ENCODE measurements at regions not wholly inside any gene's neighbourhood (a gene's known extent, or its start where the extent isn't known, plus 50 kb on each side); places are given as distances from the start of the nearest gene placed in this dataset.

- ChIA-PET CTCF (no interaction called here), SMC1A (ENCODE audit: uncharacterized antibody, unreplicated experiment) (no interaction called here), RAD21 (ENCODE audit: unreplicated experiment) (no interaction called here), POLR2A (no interaction called here)
- no TSS peak for BruUV-seq (replicated peaks)
- H3K27ac ChIP-seq (ENCODE audit: control insufficient read depth, insufficient read depth), result no peak overlapping the region
- intact Hi-C loops (cut with micrococcal nuclease; ENCODE audit: unreplicated experiment), result no loop called here
- H3K4me3 ChIP-seq, result no peak overlapping the region
- no peaks in the 10 kb centered on the region for H3K9me3 ChIP-seq (replicated peaks; ENCODE audit: control insufficient read depth, insufficient read depth, low read length)
- H2AFZ ChIP-seq (ENCODE audit: control insufficient read depth, low read depth, low read length), result no peak overlapping the region
- no peak for DNase-seq (ENCODE audit: low read depth, low spot score)
- no peak overlapping the region for H3K9ac ChIP-seq (ENCODE audit: control insufficient read depth, insufficient read depth, low read length)
- no peaks in the 10 kb centered on the region for H3K4me1 ChIP-seq (ENCODE audit: control insufficient read depth, insufficient read depth, low read length)
- WGBS (ENCODE audit: insufficient coverage, insufficient replicate concordance, low lambda C conversion rate, missing lambda C conversion rate), result 28% methylated on average over 10 of the region's 10 CpGs
- in situ Hi-C loops (cut with MboI), result no loop called here
- no peak for ATAC-seq
- no peaks in the 10 kb centered on the region for H3K27me3 ChIP-seq (replicated peaks in 1 of 2; ENCODE audit: control insufficient read depth in 2 of 2, insufficient read depth in 2 of 2, low read length in 1 of 2)
- FAIRE-seq, result no peak
- no peak overlapping the region for H3K4me2 ChIP-seq (ENCODE audit: control insufficient read depth, insufficient read depth)
- TF ChIP-seq ZSCAN29 (IDR thresholded peaks at IDR 0.05) (no peak), REST (IDR thresholded peaks at IDR 0.05; ENCODE audit: low read depth, low read length) (no peak), CBX5 (IDR thresholded peaks at IDR 0.05; ENCODE audit: low read depth) (no peak), BRCA1 (IDR thresholded peaks at IDR 0.05; ENCODE audit: low read depth, low read length) (no peak), ZBED1 (IDR thresholded peaks at IDR 0.05; ENCODE audit: borderline replicate concordance) (no peak), FOXK2 (IDR thresholded peaks at IDR 0.05) (no peak), HCFC1 (IDR thresholded peaks at IDR 0.05; ENCODE audit: low read length) (no peak), RB1 (IDR thresholded peaks at IDR 0.05; ENCODE audit: borderline replicate concordance) (no peak), CHD4 (IDR thresholded peaks at IDR 0.05) (no peak), USF1 (IDR thresholded peaks at IDR 0.05; ENCODE audit: borderline replicate concordance, extremely low read length, insufficient read depth, low read depth, low read length) (no peak), CHD2 (IDR thresholded peaks at IDR 0.05; ENCODE audit: borderline replicate concordance, low read depth, low read length) (no peak), MTA3 (IDR thresholded peaks at IDR 0.05; ENCODE audit: borderline replicate concordance, low read length) (no peak), TAF1 (IDR thresholded peaks at IDR 0.05; ENCODE audit: borderline replicate concordance, low read depth, low read length) (no peak), IRF4 (IDR thresholded peaks at IDR 0.05; ENCODE audit: low read depth, low read length) (no peak), ZNF274 (IDR thresholded peaks at IDR 0.05; ENCODE audit: insufficient read depth, insufficient read length) (no peak)
- H3K79me2 ChIP-seq (ENCODE audit: control insufficient read depth, insufficient read depth, low read length), result no peaks in the 10 kb centered on the region
- H3K36me3 ChIP-seq (ENCODE audit: control insufficient read depth in 2 of 2, insufficient read depth in 2 of 2, low read length in 1 of 2), result no peaks in the 10 kb centered on the region
- no peaks in the 10 kb centered on the region for H4K20me1 ChIP-seq (ENCODE audit: control insufficient read depth, insufficient read depth)
Observed at GRCh38 chr6:102764317-102764716, 1370.8 kb downstream of the GRIK2 start.
